ENCODE measurements at regions not wholly inside any gene's neighbourhood (a gene's known extent, or its start where the extent isn't known, plus 50 kb on each side); places are given as distances from the start of the nearest gene placed in this dataset.

GRCh38 chr6:28727559-28728211 lies 196.1 kb downstream of the TRIM27 start:
- no peak for TF ChIP-seq CTCF (IDR thresholded peaks at IDR 0.05; ENCODE audit: low read depth, low read length)
- no peak for DNase-seq (ENCODE audit: extremely low read depth, low read depth)

GRCh38 chr6:28729501-28730402 lies 194.0 kb downstream of the TRIM27 start:
- no peak for TF ChIP-seq CTCF (IDR thresholded peaks at IDR 0.05; ENCODE audit: low read depth, low read length)
- no peak for DNase-seq (ENCODE audit: extremely low read depth, low read depth)

- no peak for TF ChIP-seq CTCF (IDR thresholded peaks at IDR 0.05; ENCODE audit: low read depth, low read length)
- DNase-seq (ENCODE audit: extremely low read depth, low read depth), result no peak
These were observed 191.7 kb downstream of the TRIM27 start for GRCh38 chr6:28732052-28732451.

GRCh38 chr6:28734443-28734959 lies 189.3 kb downstream of the TRIM27 start:
- DNase-seq (ENCODE audit: extremely low read depth, low read depth), result no peak
- no peak for TF ChIP-seq CTCF (IDR thresholded peaks at IDR 0.05; ENCODE audit: low read depth, low read length)

- no peak for TF ChIP-seq CTCF (IDR thresholded peaks at IDR 0.05; ENCODE audit: low read depth, low read length)
- DNase-seq (ENCODE audit: extremely low read depth, low read depth), result no peak
These were observed 187.7 kb downstream of the TRIM27 start for GRCh38 chr6:28736121-28736520.

GRCh38 chr6:28737750-28738395 lies 185.9 kb downstream of the TRIM27 start:
- DNase-seq (ENCODE audit: extremely low read depth, low read depth), result no peak
- TF ChIP-seq CTCF (IDR thresholded peaks at IDR 0.05; ENCODE audit: low read depth, low read length), result no peak
